Mammary epithelial cell (primary cell): ENCODE measurements at regions not wholly inside any gene's neighbourhood (a gene's known extent, or its start where the extent isn't known, plus 50 kb on each side); places are given as distances from the start of the nearest gene placed in this dataset.

Source experiments
- EZH2 ChIP-seq: IDR thresholded peaks from 2 replicates; pipeline ENCODE4 v1.6.1; 2012; ENCODE audit warnings: low read length, inconsistent platforms, borderline replicate concordance
- TF ChIP-seq, protein P1 (sequence below), 2 donors: IDR thresholded peaks in 1 of 2; conservative IDR thresholded peaks in 1 of 2; 2 replicates each; pipeline ENCODE4 v1.5.1; 2011 to 2012; ENCODE audit warnings: inconsistent platforms in 2 of 2, low read length in 2 of 2, mild to moderate bottlenecking in 2 of 2, control low read depth in 1 of 2, low read depth in 1 of 2; ENCODE audit not compliant: insufficient read depth in 1 of 2; ENCODE audit errors: extremely low read depth in 1 of 2

DNA sequence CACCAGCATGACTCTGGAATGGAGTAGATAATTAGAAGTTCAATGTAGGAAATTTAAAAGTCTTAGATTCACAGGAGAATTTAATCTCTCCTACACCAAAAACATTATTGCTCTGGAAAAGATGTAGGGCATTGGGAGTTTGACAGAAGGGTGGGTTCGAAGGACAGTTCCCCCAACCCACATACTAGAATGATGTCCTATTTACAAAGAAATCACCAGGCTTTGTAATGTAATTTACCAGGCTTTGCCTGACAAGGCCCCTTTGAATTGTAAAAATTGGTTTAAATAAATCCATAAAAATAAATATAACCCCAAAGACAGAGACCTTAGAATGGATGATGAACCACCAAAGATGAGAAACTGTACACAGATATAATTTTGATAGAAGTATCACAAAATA lies 399.2 kb upstream of the GRID2 start:
- TF ChIP-seq, protein P1, sequence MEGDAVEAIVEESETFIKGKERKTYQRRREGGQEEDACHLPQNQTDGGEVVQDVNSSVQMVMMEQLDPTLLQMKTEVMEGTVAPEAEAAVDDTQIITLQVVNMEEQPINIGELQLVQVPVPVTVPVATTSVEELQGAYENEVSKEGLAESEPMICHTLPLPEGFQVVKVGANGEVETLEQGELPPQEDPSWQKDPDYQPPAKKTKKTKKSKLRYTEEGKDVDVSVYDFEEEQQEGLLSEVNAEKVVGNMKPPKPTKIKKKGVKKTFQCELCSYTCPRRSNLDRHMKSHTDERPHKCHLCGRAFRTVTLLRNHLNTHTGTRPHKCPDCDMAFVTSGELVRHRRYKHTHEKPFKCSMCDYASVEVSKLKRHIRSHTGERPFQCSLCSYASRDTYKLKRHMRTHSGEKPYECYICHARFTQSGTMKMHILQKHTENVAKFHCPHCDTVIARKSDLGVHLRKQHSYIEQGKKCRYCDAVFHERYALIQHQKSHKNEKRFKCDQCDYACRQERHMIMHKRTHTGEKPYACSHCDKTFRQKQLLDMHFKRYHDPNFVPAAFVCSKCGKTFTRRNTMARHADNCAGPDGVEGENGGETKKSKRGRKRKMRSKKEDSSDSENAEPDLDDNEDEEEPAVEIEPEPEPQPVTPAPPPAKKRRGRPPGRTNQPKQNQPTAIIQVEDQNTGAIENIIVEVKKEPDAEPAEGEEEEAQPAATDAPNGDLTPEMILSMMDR (conservative IDR thresholded peaks at IDR 0.05 in 1 of 2, IDR thresholded peaks at IDR 0.05 in 1 of 2; ENCODE audit: extremely low read depth in 1 of 2, insufficient read depth in 1 of 2, low read depth in 1 of 2, low read length in 2 of 2) = no peak
- TF ChIP-seq EZH2 = no peak
